Peyer's patch (tissue), 4 donors: ENCODE measurements at regions not wholly inside any gene's neighbourhood (a gene's known extent, or its start where the extent isn't known, plus 50 kb on each side); places are given as distances from the start of the nearest gene placed in this dataset.

Experiments
- POLR2A ChIP-seq, 2 donors: fragments of 450-650 bp; IDR thresholded peaks; one replicate each; pipeline ENCODE4 v1.5.1; 2017; ENCODE audit warnings: antibody characterized with exemption in 2 of 2, mild to moderate bottlenecking in 2 of 2, moderate library complexity in 2 of 2
- TF ChIP-seq, protein P1 (sequence below), 6 experiments: fragments of 450-650 bp in 4 of 6; fragments of 200-600 bp in 2 of 6; sonication (generic) in 1 of 6; IDR thresholded peaks; one replicate each; pipeline ENCODE4 v1.5.1; 2017 to 2019; ENCODE audit warnings: antibody characterized with exemption in 6 of 6, mild to moderate bottlenecking in 3 of 6, moderate library complexity in 1 of 6

DNA sequence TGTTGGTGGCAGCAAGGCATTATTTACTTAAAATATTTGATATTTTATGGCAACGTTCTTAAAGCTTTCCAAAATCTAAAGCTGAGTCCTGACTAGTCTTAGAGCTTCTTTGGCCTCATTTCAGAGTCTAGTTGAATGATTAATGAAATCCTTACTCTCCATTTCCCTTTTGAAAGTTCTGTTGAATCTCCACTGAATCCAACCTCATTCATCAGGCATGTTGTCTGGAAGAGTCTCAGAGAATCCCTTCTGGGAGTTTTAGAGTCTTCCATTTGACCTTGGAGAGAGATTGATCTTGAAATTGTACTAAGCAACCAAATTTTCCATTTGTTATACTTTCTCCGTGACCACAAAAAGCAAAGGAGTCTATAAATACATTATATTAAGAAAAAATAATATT is 198.5 kb upstream of the TMEM196 start:
- TF ChIP-seq, protein P1, sequence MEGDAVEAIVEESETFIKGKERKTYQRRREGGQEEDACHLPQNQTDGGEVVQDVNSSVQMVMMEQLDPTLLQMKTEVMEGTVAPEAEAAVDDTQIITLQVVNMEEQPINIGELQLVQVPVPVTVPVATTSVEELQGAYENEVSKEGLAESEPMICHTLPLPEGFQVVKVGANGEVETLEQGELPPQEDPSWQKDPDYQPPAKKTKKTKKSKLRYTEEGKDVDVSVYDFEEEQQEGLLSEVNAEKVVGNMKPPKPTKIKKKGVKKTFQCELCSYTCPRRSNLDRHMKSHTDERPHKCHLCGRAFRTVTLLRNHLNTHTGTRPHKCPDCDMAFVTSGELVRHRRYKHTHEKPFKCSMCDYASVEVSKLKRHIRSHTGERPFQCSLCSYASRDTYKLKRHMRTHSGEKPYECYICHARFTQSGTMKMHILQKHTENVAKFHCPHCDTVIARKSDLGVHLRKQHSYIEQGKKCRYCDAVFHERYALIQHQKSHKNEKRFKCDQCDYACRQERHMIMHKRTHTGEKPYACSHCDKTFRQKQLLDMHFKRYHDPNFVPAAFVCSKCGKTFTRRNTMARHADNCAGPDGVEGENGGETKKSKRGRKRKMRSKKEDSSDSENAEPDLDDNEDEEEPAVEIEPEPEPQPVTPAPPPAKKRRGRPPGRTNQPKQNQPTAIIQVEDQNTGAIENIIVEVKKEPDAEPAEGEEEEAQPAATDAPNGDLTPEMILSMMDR (IDR thresholded peaks at IDR 0.05): no peak
- TF ChIP-seq POLR2A (IDR thresholded peaks at IDR 0.05): no peak
